PC-3 (cell line): ENCODE measurements at regions not wholly inside any gene's neighbourhood (a gene's known extent, or its start where the extent isn't known, plus 50 kb on each side); places are given as distances from the start of the nearest gene placed in this dataset.

Experiments
- ATAC-seq: fragments of 200-7000 bp; cut with Tn5 transposase; 2 replicates; pipeline ENCODE4 v1.9.1; 2020; ENCODE audit warnings: mild to moderate bottlenecking, moderate library complexity
- BruUV-seq: library from RNA; stranded (reverse); fragments of 400-500 nt; replicated peaks from 2 replicates; lab custom pipeline; 2021; lab: Mats Ljungman, UMichigan
- CTCF ChIA-PET: fragments of 300-600 bp; sonication (Branson Sonifier 250); formaldehyde crosslinking; loops from one replicate; lab custom pipeline; 2022; ENCODE audit warnings: antibody characterized with exemption; lab: Charles Lee
- POLR2A ChIA-PET: fragments of 300-600 bp; sonication (Branson Sonifier 250); formaldehyde crosslinking; loops from one replicate; lab custom pipeline; 2022; ENCODE audit warnings: antibody characterized with exemption; ENCODE audit not compliant: unreplicated experiment; lab: Charles Lee
- DNase-seq: peaks from one replicate; pipeline ENCODE4 v3.0.0-alpha.2; 2015
- H2AFZ ChIP-seq: fragments of 300-600 bp; sonication (generic); 2 replicates; pipeline ENCODE4 v1.6.0; 2016; ENCODE audit warnings: antibody characterized with exemption, low read length
- H3F3A ChIP-seq: fragments of 300-600 bp; sonication (generic); one replicate; pipeline ENCODE4 v1.6.0; 2017; ENCODE audit warnings: antibody characterized with exemption, low read length, control low read depth, mild to moderate bottlenecking; ENCODE audit not compliant: unreplicated experiment
- H3K27ac ChIP-seq: fragments of 300-600 bp; sonication (generic); 2 replicates; pipeline ENCODE4 v1.5.1; 2016; ENCODE audit warnings: mild to moderate bottlenecking, low read length
- H3K27me3 ChIP-seq: fragments of 300-600 bp; sonication (generic); 2 replicates; pipeline ENCODE4 v1.6.1; 2016; ENCODE audit warnings: low read length, mixed read lengths
- H3K36me3 ChIP-seq: fragments of 300-600 bp; sonication (generic); 2 replicates; pipeline ENCODE4 v1.6.1; 2016; ENCODE audit warnings: low read depth, mixed run types, low read length, mixed read lengths
- H3K4me1 ChIP-seq: fragments of 300-600 bp; sonication (generic); 2 replicates; pipeline ENCODE4 v1.5.1; 2016; ENCODE audit warnings: low read length; ENCODE audit not compliant: insufficient read depth
- H3K4me2 ChIP-seq: fragments of 300-600 bp; sonication (generic); 2 replicates; pipeline ENCODE4 v1.6.0; 2016; ENCODE audit warnings: low read length
- H3K4me3 ChIP-seq: fragments of 300-600 bp; sonication (generic); 2 replicates; pipeline ENCODE4 v1.5.1; 2016; ENCODE audit warnings: mild to moderate bottlenecking, low read length, mixed read lengths
- H3K79me2 ChIP-seq: fragments of 300-600 bp; sonication (generic); 2 replicates; pipeline ENCODE4 v1.6.1; 2017; ENCODE audit warnings: low read length, mixed read lengths
- H3K9ac ChIP-seq: fragments of 300-600 bp; sonication (generic); 2 replicates; pipeline ENCODE4 v1.6.0; 2016; ENCODE audit warnings: mild to moderate bottlenecking, low read length
- H3K9me2 ChIP-seq: fragments of 300-600 bp; sonication (generic); replicated peaks from 2 replicates; pipeline ENCODE4 v1.6.1; 2016; ENCODE audit warnings: mixed run types, low read length, mixed read lengths
- H3K9me3 ChIP-seq: fragments of 300-600 bp; sonication (generic); 2 replicates; pipeline ENCODE4 v1.6.1; 2016; ENCODE audit warnings: low read length, mixed read lengths
- H4K20me1 ChIP-seq: fragments of 300-600 bp; sonication (generic); 2 replicates; pipeline ENCODE4 v1.6.1; 2016; ENCODE audit warnings: low read length, mixed read lengths
- EZH2 ChIP-seq: fragments of 300-600 bp; sonication (generic); IDR thresholded peaks from one replicate; pipeline ENCODE4 v1.6.1; 2017; ENCODE audit warnings: antibody characterized with exemption, mild to moderate bottlenecking, low read length; ENCODE audit not compliant: unreplicated experiment
- EZH2phosphoT487 ChIP-seq: fragments of 300-600 bp; sonication (generic); IDR thresholded peaks from 2 replicates; pipeline ENCODE4 v1.6.1; 2018; ENCODE audit warnings: mild to moderate bottlenecking, antibody characterized with exemption, low read length, borderline replicate concordance
- intact Hi-C: fragments of 100-400 bp; cut with micrococcal nuclease; formaldehyde crosslinking; loops from 2 replicates; pipeline ENCODE4 v1.9.0; 2023
- TF ChIP-seq, protein P1 (sequence below): fragments of 300-600 bp; sonication (generic); conservative IDR thresholded peaks from 2 replicates; pipeline ENCODE4 v1.5.1; 2017; ENCODE audit warnings: antibody characterized with exemption, low read depth, mild to moderate bottlenecking, low read length

- intact Hi-C loops, result no loop called here
- Histone ChIP-seq H3K4me2 (peak overlapping the region; percentile 37; the same call in 1 of the 2 replicates), H3K9me3 (no peaks in the 10 kb centered on the region), H3K27me3 (no peaks in the 10 kb centered on the region), H3K4me1 (peaks cover 5% of the 10 kb centered on the region), H3K27ac (peak overlapping the region; percentile 50), H3F3A (no peaks in the 10 kb centered on the region), H3K36me3 (no peaks in the 10 kb centered on the region), H4K20me1 (no peaks in the 10 kb centered on the region), H3K79me2 (no peaks in the 10 kb centered on the region), H3K9ac (no peak overlapping the region), H2AFZ (peak overlapping the region; percentile 31; the same call in 1 of the 2 replicates), H3K9me2 (no peaks in the 10 kb centered on the region), H3K4me3 (no peak overlapping the region)
- no peak for TF ChIP-seq EZH2phosphoT487
- TF ChIP-seq EZH2, result no peak
- TF ChIP-seq, protein P1, sequence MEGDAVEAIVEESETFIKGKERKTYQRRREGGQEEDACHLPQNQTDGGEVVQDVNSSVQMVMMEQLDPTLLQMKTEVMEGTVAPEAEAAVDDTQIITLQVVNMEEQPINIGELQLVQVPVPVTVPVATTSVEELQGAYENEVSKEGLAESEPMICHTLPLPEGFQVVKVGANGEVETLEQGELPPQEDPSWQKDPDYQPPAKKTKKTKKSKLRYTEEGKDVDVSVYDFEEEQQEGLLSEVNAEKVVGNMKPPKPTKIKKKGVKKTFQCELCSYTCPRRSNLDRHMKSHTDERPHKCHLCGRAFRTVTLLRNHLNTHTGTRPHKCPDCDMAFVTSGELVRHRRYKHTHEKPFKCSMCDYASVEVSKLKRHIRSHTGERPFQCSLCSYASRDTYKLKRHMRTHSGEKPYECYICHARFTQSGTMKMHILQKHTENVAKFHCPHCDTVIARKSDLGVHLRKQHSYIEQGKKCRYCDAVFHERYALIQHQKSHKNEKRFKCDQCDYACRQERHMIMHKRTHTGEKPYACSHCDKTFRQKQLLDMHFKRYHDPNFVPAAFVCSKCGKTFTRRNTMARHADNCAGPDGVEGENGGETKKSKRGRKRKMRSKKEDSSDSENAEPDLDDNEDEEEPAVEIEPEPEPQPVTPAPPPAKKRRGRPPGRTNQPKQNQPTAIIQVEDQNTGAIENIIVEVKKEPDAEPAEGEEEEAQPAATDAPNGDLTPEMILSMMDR, result no peak
- DNase-seq (peak; percentile 69), ATAC-seq (peak; percentile 89)
- BruUV-seq, result no TSS peak
- POLR2A ChIA-PET, result no interaction called here
- CTCF ChIA-PET, result no interaction called here
Observed at GRCh38 chrX:45889471-45889870, 655.8 kb downstream of the ZNF674 start.

GRCh38 chrX:45888518-45888917 lies 656.7 kb downstream of the ZNF674 start:
- Histone ChIP-seq H3K9me2 (no peaks in the 10 kb centered on the region), H3K27me3 (no peaks in the 10 kb centered on the region), H3K4me3 (no peak overlapping the region), H3K4me2 (no peak overlapping the region), H2AFZ (no peak overlapping the region), H3K9me3 (no peaks in the 10 kb centered on the region), H3K79me2 (no peaks in the 10 kb centered on the region), H3K4me1 (peaks cover 5% of the 10 kb centered on the region), H3K27ac (no peak overlapping the region), H3F3A (no peaks in the 10 kb centered on the region), H3K9ac (no peak overlapping the region), H4K20me1 (no peaks in the 10 kb centered on the region), H3K36me3 (no peaks in the 10 kb centered on the region)
- CTCF ChIA-PET, result no interaction called here
- POLR2A ChIA-PET, result no interaction called here
- ATAC-seq (no peak), DNase-seq (no peak)
- intact Hi-C loops, result no loop called here
- no TSS peak for BruUV-seq
- TF ChIP-seq EZH2phosphoT487 (no peak), EZH2 (no peak)
- TF ChIP-seq, protein P1, result no peak

GRCh38 chrX:45885931-45886330 lies 659.3 kb downstream of the ZNF674 start:
- no peak overlapping the region for H3K4me3 ChIP-seq
- no peaks in the 10 kb centered on the region for H3K27me3 ChIP-seq
- ATAC-seq, result no peak
- no TSS peak for BruUV-seq
- no peak overlapping the region for H3K27ac ChIP-seq
- no peak for DNase-seq
- H2AFZ ChIP-seq, result no peak overlapping the region
- H3K4me1 ChIP-seq, result peaks cover 5% of the 10 kb centered on the region
- POLR2A ChIA-PET, result no interaction called here
- TF ChIP-seq, protein P1, result no peak
- TF ChIP-seq EZH2, result no peak
- TF ChIP-seq EZH2phosphoT487, result no peak
- CTCF ChIA-PET, result no interaction called here
- H3F3A ChIP-seq, result no peaks in the 10 kb centered on the region
- H3K4me2 ChIP-seq, result no peak overlapping the region
- no peaks in the 10 kb centered on the region for H3K79me2 ChIP-seq
- no peaks in the 10 kb centered on the region for H4K20me1 ChIP-seq
- intact Hi-C loops, result no loop called here
- no peaks in the 10 kb centered on the region for H3K36me3 ChIP-seq
- H3K9me3 ChIP-seq, result no peaks in the 10 kb centered on the region
- no peaks in the 10 kb centered on the region for H3K9me2 ChIP-seq
- no peak overlapping the region for H3K9ac ChIP-seq
